SW 1271 (cell line): ENCODE measurements at regions not wholly inside any gene's neighbourhood (a gene's known extent, or its start where the extent isn't known, plus 50 kb on each side); places are given as distances from the start of the nearest gene placed in this dataset.

ENCODE experiments used
- DNase-seq, 2 experiments: peaks; one replicate each; lab custom pipeline; 2025; lab: John Stamatoyannopoulos, UW

GRCh38 chr10:110398419-110399105 lies 93.8 kb upstream of the SMNDC1 start:
- peak; percentile 88 to 93 for DNase-seq

GRCh38 chr10:110399106-110399964 lies 94.6 kb upstream of the SMNDC1 start:
- peak; percentile 92 to 94 for DNase-seq

- DNase-seq = no peak
Measured at GRCh38 chr10:110399965-110400933, 95.5 kb upstream of the SMNDC1 start.

GRCh38 chr10:110401401-110402076 lies 96.2 kb upstream of the DUSP5 start:
- DNase-seq = no peak

- DNase-seq = no peak
Measured at GRCh38 chr10:110402077-110402416, 95.7 kb upstream of the DUSP5 start.

- no peak for DNase-seq
Measured at GRCh38 chr10:110403593-110403992, 94.1 kb upstream of the DUSP5 start.

- no peak for DNase-seq
Measured at GRCh38 chr10:110404413-110404812, 93.3 kb upstream of the DUSP5 start.

- no peak for DNase-seq
Measured at GRCh38 chr10:110404825-110405224, 92.9 kb upstream of the DUSP5 start.

GRCh38 chr10:110405380-110405779 lies 92.3 kb upstream of the DUSP5 start:
- no peak for DNase-seq

- DNase-seq = no peak
Measured at GRCh38 chr10:110407301-110408170, 90.2 kb upstream of the DUSP5 start.

- peak in 1 of 2 experiments; percentile 18 for DNase-seq
Measured at GRCh38 chr10:110408203-110408871, 89.4 kb upstream of the DUSP5 start.

- no peak for DNase-seq
Measured at GRCh38 chr10:110408943-110409342, 88.8 kb upstream of the DUSP5 start.

GRCh38 chr10:110409488-110409887 lies 88.2 kb upstream of the DUSP5 start:
- DNase-seq = no peak

- no peak for DNase-seq
Measured at GRCh38 chr10:110409926-110410325, 87.8 kb upstream of the DUSP5 start.

GRCh38 chr10:110410329-110411046 lies 87.2 kb upstream of the DUSP5 start:
- DNase-seq = peak; percentile 75 to 90

GRCh38 chr10:110411047-110411410 lies 86.7 kb upstream of the DUSP5 start:
- no peak for DNase-seq

GRCh38 chr10:110413049-110413783 lies 84.5 kb upstream of the DUSP5 start:
- DNase-seq = no peak

GRCh38 chr10:110413903-110414547 lies 83.7 kb upstream of the DUSP5 start:
- no peak for DNase-seq
